PC-9 (cell line): ENCODE measurements at regions not wholly inside any gene's neighbourhood (a gene's known extent, or its start where the extent isn't known, plus 50 kb on each side); places are given as distances from the start of the nearest gene placed in this dataset.

Experiments
- BruUV-seq: library from RNA; stranded (reverse); fragments of 400-500 nt; replicated peaks from 2 replicates; lab custom pipeline; 2021; lab: Mats Ljungman, UMichigan
- CTCF ChIA-PET: fragments of 300-600 bp; sonication (Branson Sonifier 250); formaldehyde crosslinking; loops from one replicate; lab custom pipeline; 2022; ENCODE audit warnings: antibody characterized with exemption; lab: Charles Lee
- POLR2A ChIA-PET: fragments of 300-600 bp; sonication (Branson Sonifier 250); formaldehyde crosslinking; loops from one replicate; lab custom pipeline; 2022; ENCODE audit warnings: antibody characterized with exemption; ENCODE audit not compliant: unreplicated experiment; lab: Charles Lee
- DNase-seq, 2 experiments: peaks; one replicate each; pipeline versions ENCODE4 v3.0.0 to v3.0.0-alpha.2; 2015 to 2022; ENCODE audit warnings: mixed read lengths in 1 of 2
- H2AFZ ChIP-seq: fragments of 200-600 bp; sonication (generic); 2 replicates; pipeline ENCODE4 v1.8.1; 2017; ENCODE audit warnings: antibody characterized with exemption
- H3F3A ChIP-seq: fragments of 200-600 bp; sonication (generic); 2 replicates; pipeline ENCODE4 v1.8.1; 2017; ENCODE audit warnings: antibody characterized with exemption, mild to moderate bottlenecking, low read depth; ENCODE audit not compliant: insufficient read depth
- H3K27ac ChIP-seq: fragments of 200-600 bp; sonication (generic); 2 replicates; pipeline ENCODE4 v1.6.1; 2016; ENCODE audit warnings: mixed run types
- H3K27me3 ChIP-seq: fragments of 200-600 bp; sonication (generic); 2 replicates; pipeline ENCODE4 v1.6.1; 2016; ENCODE audit warnings: low read depth, mixed run types; ENCODE audit not compliant: insufficient read depth
- H3K36me3 ChIP-seq: fragments of 200-600 bp; sonication (generic); 2 replicates; pipeline ENCODE4 v1.6.1; 2016; ENCODE audit warnings: low read depth, mixed run types
- H3K4me1 ChIP-seq: fragments of 200-600 bp; sonication (generic); replicated peaks from 2 replicates; pipeline ENCODE4 v1.6.1; 2016; ENCODE audit warnings: mixed run types; ENCODE audit not compliant: insufficient read depth
- H3K4me2 ChIP-seq: fragments of 200-600 bp; sonication (generic); 2 replicates; pipeline ENCODE4 v1.6.1; 2017; ENCODE audit warnings: mixed run types
- H3K4me3 ChIP-seq: fragments of 200-600 bp; sonication (generic); 2 replicates; pipeline ENCODE4 v1.6.1; 2016; ENCODE audit warnings: mixed run types
- H3K79me2 ChIP-seq: fragments of 200-600 bp; sonication (generic); 2 replicates; pipeline ENCODE4 v1.6.1; 2017; ENCODE audit warnings: low read depth, mixed run types
- H3K9me2 ChIP-seq: fragments of 200-600 bp; sonication (generic); 2 replicates; pipeline ENCODE4 v1.8.1; 2017; ENCODE audit warnings: mild to moderate bottlenecking; ENCODE audit not compliant: insufficient read depth
- H3K9me3 ChIP-seq: fragments of 200-600 bp; sonication (generic); 2 replicates; pipeline ENCODE4 v1.8.1; 2016; ENCODE audit warnings: low read depth; ENCODE audit not compliant: insufficient read depth
- H4K20me1 ChIP-seq: fragments of 200-600 bp; sonication (generic); 2 replicates; pipeline ENCODE4 v1.8.1; 2017; ENCODE audit not compliant: insufficient read depth
- EZH2 ChIP-seq: fragments of 200-600 bp; sonication (generic); IDR thresholded peaks from 2 replicates; pipeline ENCODE4 v1.8.0; 2017; ENCODE audit warnings: antibody characterized with exemption, low read depth
- intact Hi-C: fragments of 100-400 bp; cut with micrococcal nuclease; formaldehyde crosslinking; loops from one replicate; pipeline ENCODE4 v1.10.0; 2022; ENCODE audit not compliant: unreplicated experiment
- TF ChIP-seq, protein P1 (sequence below): fragments of 200-600 bp; sonication (generic); conservative IDR thresholded peaks from 2 replicates; pipeline ENCODE4 v1.6.1; 2017; ENCODE audit warnings: mixed run types, antibody characterized with exemption, mild to moderate bottlenecking, moderate library complexity

DNA sequence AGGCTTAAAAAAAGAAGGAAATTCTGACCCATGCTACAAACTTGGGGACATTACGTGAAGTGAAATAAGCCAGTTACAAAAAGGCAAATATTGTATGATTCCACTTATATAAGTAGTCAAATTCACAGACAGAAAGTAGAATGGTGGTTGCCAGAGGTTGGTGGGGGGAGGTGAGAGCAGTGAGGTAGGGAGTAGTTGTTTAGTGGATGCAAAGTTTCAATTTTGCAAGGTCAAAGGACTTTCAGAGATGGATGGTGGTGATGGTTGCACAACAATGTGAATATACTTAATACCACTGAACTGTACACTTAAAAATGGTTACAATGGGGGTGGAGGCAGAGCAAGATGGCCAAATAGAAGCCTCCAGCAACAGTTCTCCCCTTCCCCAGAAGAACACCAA lies 86.2 kb upstream of the PLXNC1 start:
- no peak overlapping the region for H3K4me2 ChIP-seq
- no peaks in the 10 kb centered on the region for H3K79me2 ChIP-seq
- DNase-seq = no peak
- intact Hi-C loops = no loop called here
- no peak overlapping the region for H3K4me3 ChIP-seq
- H3K27ac ChIP-seq = no peak overlapping the region
- CTCF ChIA-PET = no interaction called here
- no peak overlapping the region for H2AFZ ChIP-seq
- no peaks in the 10 kb centered on the region for H3K9me2 ChIP-seq
- no peaks in the 10 kb centered on the region for H3K9me3 ChIP-seq
- 0 out of 2 replicates have a peak, but pooled peaks cover 9% of the 10 kb centered on the region for H3K4me1 ChIP-seq
- POLR2A ChIA-PET = no interaction called here
- no TSS peak for BruUV-seq
- no peaks in the 10 kb centered on the region for H3K27me3 ChIP-seq
- H4K20me1 ChIP-seq = no peaks in the 10 kb centered on the region
- H3K36me3 ChIP-seq = no peaks in the 10 kb centered on the region
- no peak for TF ChIP-seq EZH2
- TF ChIP-seq, protein P1, sequence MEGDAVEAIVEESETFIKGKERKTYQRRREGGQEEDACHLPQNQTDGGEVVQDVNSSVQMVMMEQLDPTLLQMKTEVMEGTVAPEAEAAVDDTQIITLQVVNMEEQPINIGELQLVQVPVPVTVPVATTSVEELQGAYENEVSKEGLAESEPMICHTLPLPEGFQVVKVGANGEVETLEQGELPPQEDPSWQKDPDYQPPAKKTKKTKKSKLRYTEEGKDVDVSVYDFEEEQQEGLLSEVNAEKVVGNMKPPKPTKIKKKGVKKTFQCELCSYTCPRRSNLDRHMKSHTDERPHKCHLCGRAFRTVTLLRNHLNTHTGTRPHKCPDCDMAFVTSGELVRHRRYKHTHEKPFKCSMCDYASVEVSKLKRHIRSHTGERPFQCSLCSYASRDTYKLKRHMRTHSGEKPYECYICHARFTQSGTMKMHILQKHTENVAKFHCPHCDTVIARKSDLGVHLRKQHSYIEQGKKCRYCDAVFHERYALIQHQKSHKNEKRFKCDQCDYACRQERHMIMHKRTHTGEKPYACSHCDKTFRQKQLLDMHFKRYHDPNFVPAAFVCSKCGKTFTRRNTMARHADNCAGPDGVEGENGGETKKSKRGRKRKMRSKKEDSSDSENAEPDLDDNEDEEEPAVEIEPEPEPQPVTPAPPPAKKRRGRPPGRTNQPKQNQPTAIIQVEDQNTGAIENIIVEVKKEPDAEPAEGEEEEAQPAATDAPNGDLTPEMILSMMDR = no peak
- no peaks in the 10 kb centered on the region for H3F3A ChIP-seq

DNA sequence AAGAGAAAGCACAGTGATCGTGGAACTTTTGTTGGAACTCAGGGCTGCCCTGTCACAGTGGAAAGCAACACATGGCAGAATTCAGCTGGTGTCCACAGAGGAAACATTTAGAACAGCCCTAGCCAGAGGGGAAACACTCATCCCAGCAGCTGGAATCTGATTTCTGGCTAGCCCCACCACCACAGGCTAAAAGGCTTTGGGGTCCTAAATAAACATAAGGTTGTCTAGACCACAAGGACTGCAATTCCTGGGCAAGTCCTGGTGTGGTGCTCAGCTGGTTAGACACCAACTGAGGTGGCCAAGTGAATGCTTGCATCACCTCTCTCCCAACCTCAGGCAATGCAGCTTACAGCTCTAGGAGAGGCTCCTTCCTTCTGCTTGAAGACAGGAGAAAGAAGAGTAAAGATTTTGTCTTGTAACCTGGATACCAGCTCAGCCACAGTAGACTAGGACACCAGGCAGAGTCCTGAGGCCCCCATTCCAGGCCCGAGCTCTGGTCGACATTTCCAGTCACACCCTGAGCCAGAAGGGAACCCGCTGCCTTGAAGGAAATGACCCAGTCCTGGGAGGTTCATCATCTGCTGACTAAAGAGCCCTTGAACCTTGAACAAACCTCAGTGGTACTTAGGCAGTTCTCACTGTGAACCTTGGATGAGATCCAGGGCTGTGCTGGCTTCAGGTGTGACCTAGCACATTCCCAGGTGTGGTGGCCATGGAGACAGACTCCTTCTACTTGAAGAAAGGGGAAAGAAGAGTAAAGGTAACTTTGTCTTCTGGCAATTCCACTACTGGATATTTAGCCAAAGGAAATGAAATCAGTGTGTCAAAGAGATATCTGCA lies 85.4 kb upstream of the PLXNC1 start:
- DNase-seq = no peak
- no peaks in the 10 kb centered on the region for H3K36me3 ChIP-seq
- H3K4me2 ChIP-seq = no peak overlapping the region
- no peaks in the 10 kb centered on the region for H3K9me2 ChIP-seq
- BruUV-seq = no TSS peak
- H3K4me1 ChIP-seq = 0 out of 2 replicates have a peak, but pooled peaks cover 9% of the 10 kb centered on the region
- H3K27ac ChIP-seq = no peak overlapping the region
- no peaks in the 10 kb centered on the region for H3K9me3 ChIP-seq
- CTCF ChIA-PET = no interaction called here
- TF ChIP-seq EZH2 = no peak
- TF ChIP-seq, protein P1 = no peak
- H3F3A ChIP-seq = no peaks in the 10 kb centered on the region
- H3K27me3 ChIP-seq = no peaks in the 10 kb centered on the region
- no peaks in the 10 kb centered on the region for H4K20me1 ChIP-seq
- H3K4me3 ChIP-seq = no peak overlapping the region
- no peak overlapping the region for H2AFZ ChIP-seq
- POLR2A ChIA-PET = no interaction called here
- H3K79me2 ChIP-seq = no peaks in the 10 kb centered on the region
- intact Hi-C loops = no loop called here

DNA sequence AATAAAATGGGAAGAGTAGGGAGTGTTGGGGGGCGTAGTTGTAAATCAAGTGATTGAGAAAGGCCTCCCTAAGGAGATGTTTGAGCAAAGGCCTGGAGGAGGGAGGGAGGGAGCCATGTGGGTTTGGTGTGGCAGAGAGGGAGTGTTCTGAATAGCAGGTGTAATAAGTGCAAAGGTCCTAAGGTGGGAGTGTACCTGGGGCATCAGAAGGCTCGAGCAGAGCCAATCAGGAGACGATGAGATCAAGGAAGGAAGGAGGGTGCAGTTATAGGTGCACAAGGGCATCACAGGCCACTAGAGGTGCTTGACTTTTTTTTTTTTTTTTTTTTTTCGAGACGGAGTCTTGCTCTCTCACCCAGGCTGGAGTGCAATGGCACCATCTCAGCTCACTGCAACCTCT lies 77.9 kb upstream of the PLXNC1 start:
- Histone ChIP-seq H3K4me2 (no peak overlapping the region), H3K27me3 (no peaks in the 10 kb centered on the region), H3K36me3 (no peaks in the 10 kb centered on the region), H3F3A (no peaks in the 10 kb centered on the region), H3K4me1 (no peaks in the 10 kb centered on the region), H4K20me1 (no peaks in the 10 kb centered on the region), H2AFZ (no peak overlapping the region), H3K9me3 (no peaks in the 10 kb centered on the region), H3K79me2 (no peaks in the 10 kb centered on the region), H3K4me3 (no peak overlapping the region), H3K9me2 (no peaks in the 10 kb centered on the region), H3K27ac (no peak overlapping the region)
- ChIA-PET POLR2A (no interaction called here), CTCF (no interaction called here)
- intact Hi-C loops = no loop called here
- TF ChIP-seq, protein P1 = no peak
- no peak for TF ChIP-seq EZH2
- DNase-seq = no peak
- no TSS peak for BruUV-seq
